Hematopoietic multipotent progenitor cell (in vitro differentiated cells): ENCODE measurements at regions not wholly inside any gene's neighbourhood (a gene's known extent, or its start where the extent isn't known, plus 50 kb on each side); places are given as distances from the start of the nearest gene placed in this dataset.
"Not testable (repeated sequence)": the region's sequence is repeated elsewhere in the genome, so short reads cannot be mapped to it uniquely, and the experiment has no call there.

ENCODE experiments used
- DNase-seq, 3 donors: peaks; one replicate each; pipeline ENCODE4 v3.0.0-alpha.2; 2011 to 2015; ENCODE audit warnings: low read depth in 2 of 3, low spot score in 2 of 3

DNA sequence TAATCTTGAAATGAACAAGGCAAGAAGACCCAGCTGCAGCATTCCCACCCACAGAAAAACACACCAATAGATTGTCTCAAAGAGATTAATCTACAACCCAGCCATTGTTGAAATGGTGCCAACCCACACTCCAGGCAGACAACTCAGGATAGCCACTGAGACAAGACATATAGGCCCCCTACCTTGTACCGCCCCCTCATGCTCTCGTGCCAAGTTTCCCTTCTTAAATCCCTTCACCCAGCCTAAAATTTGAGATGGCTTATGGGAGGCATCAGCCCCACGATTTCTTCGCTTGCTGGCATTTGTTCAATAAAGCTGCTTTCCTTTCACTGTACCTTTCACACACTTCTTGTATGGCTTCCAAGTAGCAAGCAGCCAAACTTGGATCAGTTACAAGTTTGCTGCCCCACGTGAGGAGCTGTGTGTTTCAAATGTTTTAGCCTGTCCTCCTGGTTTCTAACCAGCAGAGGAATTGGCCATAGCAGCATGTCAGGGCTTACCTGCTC, 1754.1 kb downstream of the C4orf33 start:
- no peak for DNase-seq

DNA sequence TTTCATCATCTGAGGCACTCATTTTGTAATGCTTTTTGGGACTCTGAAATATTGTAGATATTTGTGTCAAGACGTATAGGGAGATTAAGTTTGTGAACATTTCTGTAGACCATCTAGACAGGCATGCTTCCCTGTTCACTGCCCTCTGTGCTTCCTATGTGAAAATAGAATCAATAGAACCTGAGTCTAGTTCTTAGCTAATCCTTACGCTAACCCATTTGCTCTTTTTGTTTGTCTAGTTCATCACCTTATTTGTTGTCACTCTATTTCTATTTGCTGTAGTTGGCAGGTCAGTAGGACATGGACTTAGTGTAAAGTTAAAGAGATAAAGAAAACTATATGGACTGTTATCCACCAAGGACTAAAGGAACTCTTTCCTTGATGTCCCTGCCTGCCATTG, 1755.2 kb downstream of the C4orf33 start:
- DNase-seq: no peak

DNA sequence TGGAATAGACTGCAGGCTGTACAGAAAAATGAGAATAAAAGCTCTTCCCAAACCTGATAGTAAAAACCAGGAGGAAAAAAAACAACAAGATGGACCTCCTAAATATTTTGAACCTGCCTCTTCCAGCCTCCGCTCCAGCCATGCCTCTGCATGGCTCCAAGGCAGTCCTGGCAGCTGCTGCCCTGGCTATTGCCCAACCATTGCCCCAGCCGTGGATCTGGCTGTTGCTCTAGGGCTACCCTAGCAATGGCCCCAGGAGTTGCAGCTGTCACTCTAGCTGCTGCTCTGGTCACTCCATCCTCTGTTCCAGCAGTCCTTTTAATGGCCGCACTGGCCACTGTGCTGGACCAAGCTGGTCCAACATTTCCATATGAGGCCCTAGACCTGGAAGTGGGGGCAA, 1756.0 kb downstream of the C4orf33 start:
- DNase-seq: no peak

DNA sequence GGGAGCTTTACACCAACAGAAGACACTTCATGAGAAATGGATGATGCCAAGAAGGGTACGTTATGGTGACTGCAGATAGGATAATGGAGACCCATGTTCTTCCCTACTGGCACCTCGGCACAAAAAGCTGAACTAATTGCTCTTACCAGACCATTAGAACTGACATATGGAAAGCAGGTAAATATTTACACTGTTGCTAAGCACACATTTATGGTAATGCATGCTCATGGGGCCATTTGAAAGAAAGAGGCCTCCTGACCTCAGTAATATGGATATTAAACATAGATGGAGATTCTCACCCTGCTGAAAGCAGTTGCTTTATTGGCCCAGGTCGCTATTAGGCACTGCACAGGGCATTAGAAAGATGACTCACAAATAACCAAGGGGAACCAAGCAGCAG, 1759.6 kb downstream of the C4orf33 start:
- DNase-seq: no peak

DNA sequence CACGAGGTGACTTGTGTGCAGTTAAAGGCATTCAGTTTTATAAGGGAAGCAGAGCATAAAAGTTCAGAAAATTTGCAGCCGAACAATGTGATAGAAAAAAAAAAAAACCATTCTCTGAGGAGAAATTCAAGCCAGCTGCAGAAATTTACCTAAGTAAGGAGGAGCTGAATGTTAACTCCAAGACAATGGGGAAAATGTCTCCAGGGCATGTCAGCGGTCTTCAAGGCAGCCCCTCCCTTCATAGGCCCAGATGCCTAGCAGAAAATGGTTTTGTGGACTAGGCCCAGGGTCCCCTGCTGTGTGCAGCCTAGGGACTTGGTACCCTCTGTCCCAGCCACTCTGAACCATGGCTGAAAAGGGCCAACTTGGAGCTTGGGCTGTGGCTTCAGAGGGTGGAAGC, 1764.0 kb downstream of the C4orf33 start:
- DNase-seq: no peak

DNA sequence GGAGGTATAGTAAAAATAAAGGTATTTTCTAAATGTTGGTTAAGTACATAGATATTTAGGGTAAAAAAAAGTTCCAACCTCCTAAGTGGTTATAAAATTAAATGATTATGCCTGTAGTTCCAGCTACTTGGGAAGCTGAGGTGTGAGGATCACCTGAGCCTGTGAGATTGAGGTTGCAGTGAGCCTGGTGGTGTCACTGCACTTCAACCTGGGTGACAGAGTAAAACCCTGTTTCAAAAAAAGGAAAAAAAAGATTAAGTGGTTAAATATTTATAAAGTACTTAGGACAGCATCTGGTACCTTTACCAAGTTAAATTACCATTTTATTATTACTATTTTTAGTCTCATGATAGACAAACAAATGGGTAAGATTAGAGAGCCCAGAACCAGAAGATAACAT, 1801.0 kb downstream of the C4orf33 start:
- no peak for DNase-seq

DNA sequence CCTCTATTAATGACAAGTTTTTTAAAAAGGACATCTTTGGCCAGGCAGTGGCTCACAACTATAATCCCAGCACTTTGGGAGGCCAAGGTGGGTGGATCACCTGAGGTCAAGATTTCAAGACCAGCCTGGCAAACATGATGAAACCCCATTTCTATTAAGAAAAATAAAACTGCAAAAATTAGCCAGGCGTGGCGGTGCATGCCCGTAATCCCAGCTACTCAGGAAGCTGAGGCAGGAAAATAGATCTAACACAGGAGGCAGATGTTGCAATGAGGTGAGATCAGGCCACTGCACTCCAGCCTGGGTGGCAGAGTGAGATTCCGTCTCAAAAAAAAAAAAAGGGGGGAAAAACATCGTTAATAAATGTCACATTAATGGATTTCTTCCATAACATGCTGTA, 1805.4 kb downstream of the C4orf33 start:
- no peak for DNase-seq

DNA sequence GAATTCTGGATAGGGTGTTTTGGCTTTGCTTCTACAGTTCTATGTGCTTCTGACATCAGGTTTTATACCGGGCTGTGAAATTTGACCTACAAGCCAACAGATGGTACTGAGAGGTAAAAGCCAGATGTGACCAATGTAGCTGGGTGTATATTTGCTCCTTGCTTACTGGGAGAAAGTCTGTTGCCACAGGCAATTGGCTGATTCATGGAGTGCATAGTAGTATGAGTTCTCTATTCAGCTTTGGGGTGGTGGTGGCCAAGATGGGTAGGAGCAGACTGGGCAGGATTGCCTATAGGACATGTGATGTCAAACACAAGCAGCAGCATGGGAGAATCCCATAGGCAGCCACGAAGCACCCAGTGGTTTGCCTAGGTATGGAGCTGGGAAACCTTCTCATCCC, 1827.0 kb downstream of the C4orf33 start:
- no peak for DNase-seq

DNA sequence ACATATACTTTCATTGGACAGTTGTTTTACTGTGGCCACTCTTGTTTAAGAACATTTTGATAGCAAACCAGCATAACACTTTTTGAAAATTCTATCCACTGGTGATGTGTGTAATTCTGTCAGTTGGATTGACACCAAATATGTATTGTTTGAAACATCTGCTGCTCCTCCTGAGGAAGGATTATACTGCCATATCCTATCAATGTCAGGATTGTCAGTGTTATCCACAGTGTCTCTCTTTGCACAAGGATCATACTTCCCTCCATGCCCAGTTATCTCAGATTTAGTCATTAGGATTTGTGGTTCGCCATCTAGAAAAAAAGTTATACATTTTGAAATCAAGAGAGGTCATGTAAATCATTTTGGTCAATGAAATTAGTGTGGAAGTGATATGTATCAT, 1859.6 kb downstream of the C4orf33 start:
- no peak for DNase-seq

DNA sequence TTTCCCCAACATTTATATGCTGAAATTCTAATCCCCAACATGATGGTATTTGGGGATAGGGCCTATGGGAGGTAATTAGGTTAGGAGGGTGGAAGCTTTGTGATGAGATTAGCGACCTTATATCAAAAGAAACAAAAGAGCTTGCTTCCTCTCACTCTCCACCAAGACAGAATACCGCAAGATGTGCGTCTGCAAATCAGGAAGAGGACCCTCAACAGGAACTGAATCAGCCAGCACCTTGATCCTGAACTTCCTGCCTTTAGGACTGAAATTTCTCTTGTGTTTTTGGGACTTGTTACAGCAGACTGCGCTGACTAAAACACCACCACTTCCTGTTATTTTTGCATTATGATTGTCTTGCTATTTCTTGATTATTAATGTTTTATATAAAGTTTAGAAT, 1889.4 kb downstream of the C4orf33 start:
- DNase-seq: no peak

DNA sequence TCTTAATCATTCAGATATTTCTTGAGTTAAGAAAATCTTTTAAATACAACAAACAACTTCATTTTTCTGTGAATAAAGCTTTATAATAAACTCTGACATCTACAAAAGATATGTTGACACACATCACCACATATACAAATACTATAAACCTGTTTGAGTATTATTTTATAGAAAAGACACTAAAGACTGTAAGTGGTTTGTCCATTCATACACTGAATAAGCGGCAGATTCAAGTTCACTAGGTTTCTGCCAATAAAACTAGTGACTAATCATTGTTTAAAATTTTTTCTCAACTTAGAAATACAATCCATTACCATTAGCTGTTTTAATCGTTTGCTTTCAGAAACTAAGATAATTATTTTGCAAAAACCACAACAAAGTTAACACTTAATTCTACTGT, 1900.0 kb downstream of the C4orf33 start:
- no peak for DNase-seq

DNA sequence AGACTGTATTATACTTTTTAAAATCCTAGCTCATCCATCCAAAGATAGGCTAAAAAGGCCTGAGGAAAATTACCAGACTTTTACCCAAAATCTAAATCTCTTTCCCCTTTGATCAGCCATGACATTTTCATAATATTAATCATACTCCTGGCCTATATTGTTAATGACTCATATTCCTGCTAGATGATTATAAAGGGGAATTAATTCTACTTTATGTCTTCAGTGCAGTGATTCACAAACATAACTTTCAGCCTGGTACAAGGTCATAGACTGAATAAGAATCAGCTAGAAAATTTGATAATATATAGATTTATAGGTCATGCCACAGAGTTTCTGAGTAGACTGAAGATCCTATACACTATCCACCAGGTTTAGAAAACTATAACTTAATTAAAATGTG, 1905.4 kb downstream of the C4orf33 start:
- DNase-seq: no peak

DNA sequence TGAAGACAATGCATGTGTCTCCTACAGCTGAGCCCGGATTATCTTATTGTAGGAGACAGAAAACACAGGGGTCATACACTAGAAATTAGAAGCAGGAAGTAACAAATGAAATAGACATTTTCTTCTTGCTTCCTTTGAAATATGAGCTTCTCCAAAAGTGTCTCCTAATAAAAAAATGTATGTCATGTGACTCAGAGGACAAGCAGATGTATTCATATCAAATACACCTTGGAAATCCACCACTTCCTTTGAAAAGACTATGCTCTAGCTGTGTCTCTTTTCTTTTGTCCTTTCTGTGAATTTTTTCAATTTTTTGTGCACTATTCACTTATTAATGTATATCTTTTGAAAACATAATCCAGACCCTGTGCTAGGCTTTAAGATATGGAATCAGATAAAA, 1906.2 kb downstream of the C4orf33 start:
- no peak for DNase-seq

DNA sequence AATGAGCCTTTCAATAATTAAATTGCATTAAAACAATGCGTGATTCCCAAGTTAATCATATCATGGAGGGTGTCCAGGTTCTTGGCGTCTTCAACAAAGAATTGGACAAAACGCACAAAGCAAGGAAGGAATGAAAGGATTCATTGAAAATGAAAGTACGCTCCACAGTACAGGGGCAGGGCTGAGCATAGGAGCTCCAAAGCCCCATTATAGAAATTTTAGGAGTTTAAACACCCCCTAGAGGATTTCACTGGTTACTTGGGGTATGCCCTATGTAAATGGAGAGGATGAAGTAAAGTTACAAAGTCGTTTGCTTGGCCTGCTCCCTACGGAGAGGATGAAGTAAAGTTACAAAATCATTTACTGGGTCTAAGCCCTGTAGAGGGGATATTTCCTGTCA, 1910.4 kb downstream of the C4orf33 start:
- no peak for DNase-seq

DNA sequence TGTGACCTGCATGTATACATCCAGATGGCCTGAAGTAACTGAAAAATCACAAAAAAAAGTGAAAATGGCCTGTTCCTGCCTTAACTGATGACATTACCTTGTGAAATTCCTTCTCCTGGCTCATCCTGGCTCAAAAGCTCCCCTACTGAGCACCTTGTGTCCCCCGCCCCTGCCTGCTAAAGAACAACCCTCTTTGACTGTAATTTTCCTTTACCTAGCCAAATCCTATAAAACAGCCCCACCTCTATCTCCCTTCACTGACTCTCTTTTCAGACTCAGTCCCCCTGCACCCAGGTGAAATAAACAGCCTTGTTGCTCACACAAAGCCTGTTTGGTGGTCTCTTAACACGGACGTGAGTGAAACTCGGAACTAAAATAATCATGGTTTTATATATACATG, 1916.0 kb downstream of the C4orf33 start:
- DNase-seq: not testable (repeated sequence)

DNA sequence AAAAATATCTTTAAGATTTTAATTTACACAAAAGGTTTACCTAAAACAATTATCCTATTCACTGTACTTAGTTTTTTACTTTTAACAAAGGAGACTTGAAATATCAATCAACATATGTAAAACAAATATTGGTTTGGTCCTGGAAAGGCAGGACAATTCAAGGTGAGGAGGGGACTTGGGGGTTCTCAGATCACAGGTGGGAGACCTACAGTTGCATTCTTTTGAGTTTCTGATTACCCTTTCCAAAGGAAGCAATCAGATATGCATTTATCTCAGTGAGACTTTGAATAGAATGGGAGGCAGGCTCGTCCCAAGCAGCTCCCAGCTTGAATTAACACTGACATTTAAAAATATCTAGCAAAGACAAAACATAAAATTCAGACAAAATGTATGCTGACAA, 1917.3 kb downstream of the C4orf33 start:
- no peak for DNase-seq

DNA sequence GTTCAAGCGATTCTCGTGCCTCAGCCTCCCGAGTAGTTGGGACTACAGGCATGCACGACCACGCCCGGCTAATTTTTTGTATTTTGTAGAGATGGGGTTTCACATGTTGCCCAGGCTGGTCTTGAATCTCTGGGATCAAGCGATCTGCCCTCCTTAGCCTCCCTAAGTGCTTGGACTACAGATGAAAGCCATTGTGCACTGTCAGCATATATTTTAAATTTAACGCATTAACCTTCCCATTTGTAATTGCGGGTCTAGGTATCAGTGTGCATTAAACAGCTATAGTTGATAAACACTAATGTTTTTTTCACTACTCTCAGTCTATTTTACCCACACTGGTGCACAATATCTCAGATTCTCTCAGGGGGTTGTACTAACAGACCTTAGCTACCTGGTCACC, 1930.8 kb downstream of the C4orf33 start:
- DNase-seq: no peak

DNA sequence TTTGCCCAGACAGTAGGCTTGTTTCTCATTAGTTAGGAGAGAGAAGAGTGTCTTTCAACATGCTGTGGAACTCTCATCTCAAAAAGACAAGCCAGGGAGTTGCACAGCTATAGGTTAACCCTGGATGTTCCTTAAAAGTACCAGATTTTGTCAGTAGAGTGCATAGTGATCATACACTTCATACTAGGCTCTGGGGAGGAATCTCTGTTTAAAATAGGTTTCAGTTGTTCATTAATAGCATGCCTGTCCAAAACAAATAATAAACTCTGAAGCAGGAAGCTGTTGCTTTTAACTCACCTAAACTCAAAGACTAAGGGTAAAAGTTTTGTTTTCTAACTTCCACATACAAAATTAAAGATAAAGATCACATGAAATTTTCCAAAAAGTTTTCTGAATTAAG, 1948.4 kb downstream of the C4orf33 start:
- no peak for DNase-seq

DNA sequence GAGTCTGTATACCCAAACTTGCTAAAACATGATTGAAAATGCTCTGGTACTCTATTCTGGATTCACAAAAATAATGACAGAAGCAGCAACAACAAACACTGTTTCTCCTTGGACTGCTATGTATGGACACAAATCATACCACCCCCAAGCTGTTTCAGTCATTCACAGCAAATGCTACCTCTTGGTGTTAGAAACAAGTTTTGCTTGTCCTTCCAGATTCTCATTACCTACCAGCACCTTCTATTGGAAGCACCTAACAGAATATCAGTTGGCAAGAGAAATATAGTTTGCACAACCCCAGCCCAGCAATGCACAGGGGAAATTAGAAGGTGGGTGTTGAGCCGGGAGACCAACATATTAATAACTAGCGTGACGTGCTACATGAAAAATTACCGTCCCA, 1950.9 kb downstream of the C4orf33 start:
- no peak for DNase-seq

DNA sequence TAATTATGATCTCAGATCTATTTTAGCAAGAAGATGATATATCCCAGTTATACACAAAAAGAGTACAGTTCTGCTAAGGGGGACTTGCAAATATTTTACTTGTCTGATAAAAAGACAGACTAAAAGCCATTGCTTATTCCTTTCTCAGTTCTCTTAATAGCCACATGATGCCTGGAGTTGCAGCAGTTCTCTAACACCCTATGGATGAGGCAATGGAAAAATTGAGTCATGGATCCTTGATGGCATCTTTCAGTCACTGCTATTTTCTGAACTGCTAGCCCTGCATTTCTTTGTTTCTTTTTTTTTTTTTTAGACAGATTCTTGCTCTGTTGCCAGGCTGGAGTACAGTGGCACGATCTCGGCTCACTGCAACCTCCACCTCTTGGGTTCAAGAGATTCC, 1956.7 kb downstream of the C4orf33 start:
- no peak for DNase-seq

DNA sequence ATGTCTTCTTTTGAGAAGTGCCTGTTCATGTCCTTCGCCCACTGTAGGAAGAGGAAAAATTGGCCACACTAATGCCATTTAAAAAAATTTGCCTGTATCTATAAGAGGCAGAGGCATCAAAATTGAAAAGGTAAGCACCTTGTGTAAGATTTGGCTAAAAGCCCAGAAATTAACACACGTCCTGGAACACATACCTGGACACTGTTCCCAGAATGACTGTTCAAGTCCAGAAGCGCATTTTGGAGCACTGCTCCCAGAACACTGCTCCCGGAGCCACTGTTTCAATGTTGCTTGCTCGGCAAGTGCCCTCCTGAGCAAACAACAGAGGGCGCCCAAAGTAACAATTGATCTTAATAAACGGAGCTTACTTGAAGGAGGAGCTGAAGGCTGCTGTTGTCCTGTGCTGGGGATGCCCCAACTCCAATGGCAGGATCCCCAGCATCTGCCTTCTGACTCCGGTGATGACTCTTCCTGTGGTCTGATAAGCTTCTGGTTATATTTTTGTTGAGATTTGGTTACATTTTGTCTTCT, 1958.6 kb downstream of the C4orf33 start:
- DNase-seq: no peak

DNA sequence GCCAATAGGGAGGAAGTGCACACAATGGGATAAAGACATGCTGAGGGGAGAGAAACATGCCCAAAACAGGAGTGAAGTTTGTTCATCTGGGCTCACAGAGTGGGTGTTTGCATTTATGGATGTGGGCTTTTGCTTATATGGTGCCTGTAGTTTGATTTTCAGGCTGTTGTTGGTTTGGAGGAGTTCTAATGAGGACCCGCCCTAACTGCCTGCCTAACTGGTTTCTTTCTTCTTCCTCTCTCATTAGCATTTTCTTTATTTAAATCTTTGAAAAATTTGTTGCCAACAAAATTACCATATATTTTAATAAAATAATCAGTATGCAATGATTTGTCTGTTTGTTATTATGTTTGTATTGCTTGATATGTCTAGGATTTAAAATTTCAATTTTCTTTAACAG, 1965.8 kb downstream of the C4orf33 start:
- no peak for DNase-seq

DNA sequence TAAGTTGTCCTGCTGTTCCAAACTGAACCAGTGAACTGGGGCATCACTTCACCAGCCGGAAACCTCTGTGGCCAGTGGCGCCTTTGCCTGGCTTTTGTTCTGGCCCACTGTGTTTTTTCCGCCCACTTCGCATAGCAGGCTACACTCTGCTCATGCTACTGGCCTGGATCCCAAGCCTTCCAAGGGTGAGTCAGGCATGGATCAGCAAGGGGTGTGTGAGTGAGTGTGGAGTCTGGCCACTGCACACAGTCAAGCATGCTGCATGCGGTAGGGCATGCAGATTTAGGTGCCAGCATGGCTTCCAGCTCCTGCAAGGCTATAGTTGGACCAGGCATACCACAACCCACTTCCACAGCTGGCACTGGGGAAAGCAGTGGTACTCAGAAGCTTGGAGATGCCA, 1967.9 kb downstream of the C4orf33 start:
- DNase-seq: no peak

DNA sequence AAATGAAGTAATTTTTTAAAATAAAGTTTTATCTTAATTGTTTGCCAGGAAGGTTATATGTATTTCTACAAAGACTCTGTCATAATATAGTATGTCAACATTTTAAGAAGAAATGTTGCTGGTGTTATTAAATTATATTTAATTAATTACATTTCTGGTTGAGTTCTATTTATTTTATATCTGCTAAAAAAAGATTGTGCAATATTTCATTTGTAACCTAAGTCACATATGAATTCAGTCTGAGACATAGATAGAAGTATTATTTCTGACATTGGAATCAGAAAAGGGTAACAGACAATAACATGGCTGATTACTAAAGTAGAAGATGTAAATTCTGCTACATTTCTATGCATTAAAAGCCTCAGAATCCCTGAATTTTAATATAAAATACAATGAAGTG, 1985.1 kb downstream of the C4orf33 start:
- no peak for DNase-seq
